Activated naive CD4-positive, alpha-beta T cell treated with anti-CD3 and anti-CD28 coated beads, Interleukin-2, amount 50 U/mL, for 24 hours (primary cell): ENCODE measurements at regions not wholly inside any gene's neighbourhood (a gene's known extent, or its start where the extent isn't known, plus 50 kb on each side); places are given as distances from the start of the nearest gene placed in this dataset.
"Not testable (repeated sequence)": the region's sequence is repeated elsewhere in the genome, so short reads cannot be mapped to it uniquely, and the experiment has no call there.

Experiments
- H3K27ac Mint-ChIP-seq: one replicate; pipeline ENCODE4 v1.8.0; 2021; ENCODE audit warnings: mild to moderate bottlenecking, mixed read lengths
- H3K27me3 Mint-ChIP-seq: one replicate; pipeline ENCODE4 v1.8.0; 2021; ENCODE audit warnings: mixed read lengths
- H3K36me3 Mint-ChIP-seq: one replicate; pipeline ENCODE4 v1.8.0; 2021; ENCODE audit warnings: mixed read lengths
- H3K4me1 Mint-ChIP-seq: one replicate; pipeline ENCODE4 v1.8.0; 2021; ENCODE audit warnings: mixed read lengths
- H3K4me3 Mint-ChIP-seq: one replicate; pipeline ENCODE4 v1.8.0; 2021; ENCODE audit warnings: mild to moderate bottlenecking, mixed read lengths
- H3K9me3 Mint-ChIP-seq: one replicate; pipeline ENCODE4 v1.8.0; 2021; ENCODE audit warnings: mixed read lengths

- no peak overlapping the region for H3K27ac Mint-ChIP-seq
- peaks cover 5% of the 10 kb centered on the region for H3K9me3 Mint-ChIP-seq
- H3K36me3 Mint-ChIP-seq, result no peaks in the 10 kb centered on the region
- no peaks in the 10 kb centered on the region for H3K27me3 Mint-ChIP-seq
- no peaks in the 10 kb centered on the region for H3K4me1 Mint-ChIP-seq
- no peak overlapping the region for H3K4me3 Mint-ChIP-seq
Observed at GRCh38 chr12:83893101-83893500, 1019.5 kb downstream of the SLC6A15 start.

- Mint-ChIP-seq H3K27me3 (no peaks in the 10 kb centered on the region), H3K36me3 (no peaks in the 10 kb centered on the region), H3K4me1 (no peaks in the 10 kb centered on the region), H3K9me3 (peaks cover 5% of the 10 kb centered on the region), H3K27ac (no peak overlapping the region), H3K4me3 (no peak overlapping the region)
Observed at GRCh38 chr12:83889745-83890144, 1022.9 kb downstream of the SLC6A15 start.

- H3K27me3 Mint-ChIP-seq, result no peaks in the 10 kb centered on the region
- H3K4me3 Mint-ChIP-seq, result no peak overlapping the region
- H3K9me3 Mint-ChIP-seq, result peaks cover 5% of the 10 kb centered on the region
- no peak overlapping the region for H3K27ac Mint-ChIP-seq
- H3K36me3 Mint-ChIP-seq, result no peaks in the 10 kb centered on the region
- no peaks in the 10 kb centered on the region for H3K4me1 Mint-ChIP-seq
Observed at GRCh38 chr12:83886479-83886878, 1026.1 kb downstream of the SLC6A15 start.

- not testable (repeated sequence) for H3K27me3 Mint-ChIP-seq, H3K4me3 Mint-ChIP-seq, H3K4me1 Mint-ChIP-seq, H3K36me3 Mint-ChIP-seq, H3K9me3 Mint-ChIP-seq, H3K27ac Mint-ChIP-seq
Observed at GRCh38 chr12:83870921-83871599, 1041.5 kb downstream of the SLC6A15 start.

GRCh38 chr12:83866477-83866876, 1046.1 kb downstream of the SLC6A15 start:
- Mint-ChIP-seq H3K9me3 (no peaks in the 10 kb centered on the region), H3K36me3 (no peaks in the 10 kb centered on the region), H3K4me1 (no peaks in the 10 kb centered on the region), H3K27me3 (no peaks in the 10 kb centered on the region), H3K4me3 (no peak overlapping the region), H3K27ac (no peak overlapping the region)

GRCh38 chr12:83865431-83865830, 1047.2 kb downstream of the SLC6A15 start:
- no peaks in the 10 kb centered on the region for H3K36me3 Mint-ChIP-seq
- H3K4me3 Mint-ChIP-seq, result no peak overlapping the region
- no peaks in the 10 kb centered on the region for H3K4me1 Mint-ChIP-seq
- H3K9me3 Mint-ChIP-seq, result no peaks in the 10 kb centered on the region
- no peak overlapping the region for H3K27ac Mint-ChIP-seq
- no peaks in the 10 kb centered on the region for H3K27me3 Mint-ChIP-seq

- no peaks in the 10 kb centered on the region for H3K9me3 Mint-ChIP-seq
- no peaks in the 10 kb centered on the region for H3K4me1 Mint-ChIP-seq
- no peaks in the 10 kb centered on the region for H3K27me3 Mint-ChIP-seq
- H3K36me3 Mint-ChIP-seq, result no peaks in the 10 kb centered on the region
- no peak overlapping the region for H3K27ac Mint-ChIP-seq
- no peak overlapping the region for H3K4me3 Mint-ChIP-seq
Observed at GRCh38 chr12:83864054-83864453, 1048.5 kb downstream of the SLC6A15 start.

GRCh38 chr12:83859021-83859420, 1053.6 kb downstream of the SLC6A15 start:
- H3K9me3 Mint-ChIP-seq, result peaks cover 8% of the 10 kb centered on the region
- no peaks in the 10 kb centered on the region for H3K27me3 Mint-ChIP-seq
- no peaks in the 10 kb centered on the region for H3K36me3 Mint-ChIP-seq
- H3K4me3 Mint-ChIP-seq, result no peak overlapping the region
- H3K4me1 Mint-ChIP-seq, result no peaks in the 10 kb centered on the region
- H3K27ac Mint-ChIP-seq, result no peak overlapping the region

- H3K4me3 Mint-ChIP-seq, result no peak overlapping the region
- no peak overlapping the region for H3K27ac Mint-ChIP-seq
- H3K36me3 Mint-ChIP-seq, result no peaks in the 10 kb centered on the region
- no peaks in the 10 kb centered on the region for H3K27me3 Mint-ChIP-seq
- peaks cover 8% of the 10 kb centered on the region for H3K9me3 Mint-ChIP-seq
- H3K4me1 Mint-ChIP-seq, result no peaks in the 10 kb centered on the region
Observed at GRCh38 chr12:83856803-83857202, 1055.8 kb downstream of the SLC6A15 start.

GRCh38 chr12:83850531-83850930, 1062.1 kb downstream of the SLC6A15 start:
- H3K4me3 Mint-ChIP-seq, result no peak overlapping the region

GRCh38 chr12:83848702-83849101, 1063.9 kb downstream of the SLC6A15 start:
- Mint-ChIP-seq H3K27me3 (no peaks in the 10 kb centered on the region), H3K4me3 (no peak overlapping the region), H3K9me3 (peaks cover 6% of the 10 kb centered on the region), H3K36me3 (no peaks in the 10 kb centered on the region), H3K4me1 (no peaks in the 10 kb centered on the region), H3K27ac (no peak overlapping the region)

More at GRCh38 chr12:83850531-83850930, 1062.1 kb downstream of the SLC6A15 start:
- Mint-ChIP-seq H3K27ac (no peak overlapping the region), H3K9me3 (peaks cover 6% of the 10 kb centered on the region), H3K36me3 (no peaks in the 10 kb centered on the region), H3K27me3 (no peaks in the 10 kb centered on the region), H3K4me1 (no peaks in the 10 kb centered on the region)

- Mint-ChIP-seq H3K27me3 (no peaks in the 10 kb centered on the region), H3K4me1 (no peaks in the 10 kb centered on the region), H3K9me3 (peaks cover 6% of the 10 kb centered on the region), H3K4me3 (no peak overlapping the region), H3K36me3 (no peaks in the 10 kb centered on the region), H3K27ac (no peak overlapping the region)
Observed at GRCh38 chr12:83843541-83843940, 1069.1 kb downstream of the SLC6A15 start.

GRCh38 chr12:83841620-83842019, 1071.0 kb downstream of the SLC6A15 start:
- H3K4me3 Mint-ChIP-seq, result no peak overlapping the region
- no peaks in the 10 kb centered on the region for H3K36me3 Mint-ChIP-seq
- H3K27me3 Mint-ChIP-seq, result no peaks in the 10 kb centered on the region
- H3K27ac Mint-ChIP-seq, result no peak overlapping the region
- no peaks in the 10 kb centered on the region for H3K9me3 Mint-ChIP-seq
- H3K4me1 Mint-ChIP-seq, result no peaks in the 10 kb centered on the region

GRCh38 chr12:83827860-83828259, 1084.7 kb downstream of the SLC6A15 start:
- H3K4me1 Mint-ChIP-seq, result no peaks in the 10 kb centered on the region
- H3K27ac Mint-ChIP-seq, result no peak overlapping the region
- no peaks in the 10 kb centered on the region for H3K27me3 Mint-ChIP-seq
- H3K36me3 Mint-ChIP-seq, result no peaks in the 10 kb centered on the region
- H3K9me3 Mint-ChIP-seq, result no peaks in the 10 kb centered on the region
- H3K4me3 Mint-ChIP-seq, result no peak overlapping the region

- no peaks in the 10 kb centered on the region for H3K9me3 Mint-ChIP-seq
- H3K4me3 Mint-ChIP-seq, result no peak overlapping the region
- H3K36me3 Mint-ChIP-seq, result no peaks in the 10 kb centered on the region
- H3K4me1 Mint-ChIP-seq, result no peaks in the 10 kb centered on the region
- no peaks in the 10 kb centered on the region for H3K27me3 Mint-ChIP-seq
- no peak overlapping the region for H3K27ac Mint-ChIP-seq
Observed at GRCh38 chr12:83827193-83827592, 1085.4 kb downstream of the SLC6A15 start.

GRCh38 chr12:83826112-83826511, 1086.5 kb downstream of the SLC6A15 start:
- no peaks in the 10 kb centered on the region for H3K9me3 Mint-ChIP-seq
- H3K27ac Mint-ChIP-seq, result no peak overlapping the region
- no peaks in the 10 kb centered on the region for H3K4me1 Mint-ChIP-seq
- H3K36me3 Mint-ChIP-seq, result no peaks in the 10 kb centered on the region
- H3K27me3 Mint-ChIP-seq, result no peaks in the 10 kb centered on the region
- no peak overlapping the region for H3K4me3 Mint-ChIP-seq

- no peaks in the 10 kb centered on the region for H3K27me3 Mint-ChIP-seq
- no peaks in the 10 kb centered on the region for H3K36me3 Mint-ChIP-seq
- H3K4me3 Mint-ChIP-seq, result no peak overlapping the region
- no peaks in the 10 kb centered on the region for H3K4me1 Mint-ChIP-seq
- no peaks in the 10 kb centered on the region for H3K9me3 Mint-ChIP-seq
- no peak overlapping the region for H3K27ac Mint-ChIP-seq
Observed at GRCh38 chr12:83823386-83824045, 1089.1 kb downstream of the SLC6A15 start.
